H9 (cell line): ENCODE measurements at regions not wholly inside any gene's neighbourhood (a gene's known extent, or its start where the extent isn't known, plus 50 kb on each side); places are given as distances from the start of the nearest gene placed in this dataset.

Experiments
- DNase-seq: peaks from one replicate; pipeline ENCODE4 v3.0.0-alpha.2; 2017
- H2AFZ ChIP-seq: one replicate; pipeline ENCODE4 v1.6.1; 2013; ENCODE audit warnings: mild to moderate bottlenecking, low read length, control low read depth, moderate library complexity
- H2AK5ac ChIP-seq: 2 replicates; pipeline ENCODE4 v1.6.1; 2013; ENCODE audit warnings: low read length, control low read depth, mixed read lengths; ENCODE audit not compliant: insufficient read length
- H2BK120ac ChIP-seq: one replicate; pipeline ENCODE4 v1.6.1; 2013; ENCODE audit warnings: low read depth, mild to moderate bottlenecking, low read length, control low read depth, inconsistent platforms; ENCODE audit not compliant: poor library complexity, severe bottlenecking
- H2BK12ac ChIP-seq: 2 replicates; pipeline ENCODE4 v1.6.1; 2013; ENCODE audit warnings: low read length, control low read depth, mixed read lengths, low read depth; ENCODE audit not compliant: insufficient read length
- H2BK15ac ChIP-seq: 2 replicates; pipeline ENCODE4 v1.6.1; 2013; ENCODE audit warnings: low read depth, low read length, control low read depth
- H2BK20ac ChIP-seq: one replicate; pipeline ENCODE4 v1.6.1; 2013; ENCODE audit warnings: low read depth, mild to moderate bottlenecking, low read length, control low read depth, inconsistent platforms; ENCODE audit not compliant: poor library complexity, severe bottlenecking
- H2BK5ac ChIP-seq: 2 replicates; pipeline ENCODE4 v1.6.1; 2013; ENCODE audit warnings: low read length, control low read depth, mixed read lengths; ENCODE audit not compliant: insufficient read length
- H3K14ac ChIP-seq: 2 replicates; pipeline ENCODE4 v1.6.1; 2013; ENCODE audit warnings: low read length, control low read depth; ENCODE audit not compliant: insufficient read depth
- H3K18ac ChIP-seq: 2 replicates; pipeline ENCODE4 v1.6.1; 2013; ENCODE audit warnings: low read depth, mild to moderate bottlenecking, mixed read lengths, low read length, control low read depth; ENCODE audit not compliant: insufficient read length
- H3K23ac ChIP-seq: 2 replicates; pipeline ENCODE4 v1.6.1; 2013; ENCODE audit warnings: low read length, control low read depth, mixed read lengths, low read depth; ENCODE audit not compliant: insufficient read length
- H3K23me2 ChIP-seq: 2 replicates; pipeline ENCODE4 v1.6.1; 2013; ENCODE audit warnings: low read depth, mild to moderate bottlenecking, mixed read lengths, low read length, control low read depth; ENCODE audit not compliant: insufficient read length, poor library complexity, severe bottlenecking
- H3K27ac ChIP-seq: 2 replicates; pipeline ENCODE4 v1.5.1; 2013; ENCODE audit warnings: low read length, control low read depth, mixed read lengths, low read depth; ENCODE audit not compliant: insufficient read length
- H3K27me3 ChIP-seq: 2 replicates; pipeline ENCODE4 v1.6.1; 2013; ENCODE audit warnings: low read length, control low read depth, inconsistent platforms; ENCODE audit not compliant: insufficient read depth
- H3K4ac ChIP-seq: 2 replicates; pipeline ENCODE4 v1.6.1; 2013; ENCODE audit warnings: low read depth, mild to moderate bottlenecking, control low read depth, inconsistent platforms, low read length, moderate library complexity
- H3K4me1 ChIP-seq: 2 replicates; pipeline ENCODE4 v1.6.1; 2013; ENCODE audit warnings: low read length, control low read depth, inconsistent platforms; ENCODE audit not compliant: insufficient read depth
- H3K4me2 ChIP-seq: 2 replicates; pipeline ENCODE4 v1.6.1; 2013; ENCODE audit warnings: low read length, control low read depth, mixed read lengths; ENCODE audit not compliant: insufficient read length, insufficient read depth
- H3K56ac ChIP-seq: 2 replicates; pipeline ENCODE4 v1.6.1; 2013; ENCODE audit warnings: low read depth, mild to moderate bottlenecking, mixed read lengths, low read length, control low read depth; ENCODE audit not compliant: insufficient read length
- H3K79me1 ChIP-seq: 2 replicates; pipeline ENCODE4 v1.6.1; 2013; ENCODE audit warnings: low read depth, mild to moderate bottlenecking, moderate library complexity, low read length, control low read depth, inconsistent platforms; ENCODE audit not compliant: insufficient read depth, poor library complexity, severe bottlenecking
- H3K79me2 ChIP-seq: 2 replicates; pipeline ENCODE4 v1.6.1; 2013; ENCODE audit warnings: low read length, control low read depth, inconsistent platforms; ENCODE audit not compliant: insufficient read depth
- H3K9ac ChIP-seq: 2 replicates; pipeline ENCODE4 v1.6.1; 2013; ENCODE audit warnings: low read length, control low read depth, mixed read lengths; ENCODE audit not compliant: insufficient read length; ENCODE audit errors: extremely low read depth
- H3K9me3 ChIP-seq: one replicate; pipeline ENCODE4 v1.6.1; 2013; ENCODE audit warnings: low read depth, low read length, inconsistent platforms; ENCODE audit not compliant: control insufficient read depth
- H3T11ph ChIP-seq: one replicate; pipeline ENCODE4 v1.6.1; 2013; ENCODE audit warnings: mild to moderate bottlenecking, low read length, control low read depth, inconsistent platforms
- H4K20me1 ChIP-seq: one replicate; pipeline ENCODE4 v1.6.1; 2013; ENCODE audit not compliant: control insufficient read depth, insufficient read length, insufficient read depth
- H4K5ac ChIP-seq: 2 replicates; pipeline ENCODE4 v1.6.1; 2013; ENCODE audit warnings: low read depth, mild to moderate bottlenecking, mixed read lengths, low read length, control low read depth; ENCODE audit not compliant: insufficient read length
- H4K8ac ChIP-seq: replicated peaks from 2 replicates; pipeline ENCODE4 v1.6.1; 2013; ENCODE audit warnings: low read length, control low read depth, mixed read lengths, low read depth; ENCODE audit not compliant: insufficient read length
- H4K91ac ChIP-seq: 2 replicates; pipeline ENCODE4 v1.6.1; 2013; ENCODE audit warnings: low read depth, mild to moderate bottlenecking, moderate library complexity, mixed read lengths, low read length, control low read depth; ENCODE audit not compliant: insufficient read length
- H3K27ac Mint-ChIP-seq, 3 experiments: 2 replicates in 2 of 3; 3 replicates in 1 of 3; pipeline ENCODE4 v1.8.0; 2020 to 2021; ENCODE audit warnings: mixed read lengths in 3 of 3, mild to moderate bottlenecking in 1 of 3, moderate library complexity in 1 of 3
- H3K27me3 Mint-ChIP-seq: 2 replicates; pipeline ENCODE4 v1.8.0; 2021; ENCODE audit warnings: low read depth, mild to moderate bottlenecking, moderate library complexity, mixed read lengths
- H3K36me3 Mint-ChIP-seq, 3 experiments: 2 replicates in 2 of 3; 3 replicates in 1 of 3; pipeline ENCODE4 v1.8.0; 2020 to 2021; ENCODE audit warnings: low read depth in 3 of 3, mixed read lengths in 3 of 3; ENCODE audit not compliant: insufficient read depth in 1 of 3
- H3K4me1 Mint-ChIP-seq, 2 experiments: 2 replicates each; pipeline ENCODE4 v1.8.0; 2020; ENCODE audit warnings: mixed read lengths in 2 of 2
- H3K4me3 Mint-ChIP-seq, 2 experiments: 2 replicates in 1 of 2; 3 replicates in 1 of 2; pipeline ENCODE4 v1.8.0; 2020 to 2021; ENCODE audit warnings: mild to moderate bottlenecking in 2 of 2, mixed read lengths in 2 of 2, moderate library complexity in 1 of 2
- H3K9me3 Mint-ChIP-seq, 2 experiments: 2 replicates in 1 of 2; 3 replicates in 1 of 2; pipeline ENCODE4 v1.8.0; 2020; ENCODE audit warnings: mild to moderate bottlenecking in 2 of 2, mixed read lengths in 2 of 2, moderate library complexity in 1 of 2
- WGBS: extraction: QIAGEN DNeasy Blood & Tissue Kit; methylation state at CpG from one replicate; pipeline ENCODE4 v1.1.7; 2013; ENCODE audit warnings: missing lambda C conversion rate, low lambda C conversion rate, mixed read lengths; ENCODE audit not compliant: insufficient read length; ENCODE audit errors: extremely low coverage; 5-methylcytosine and 5-hydroxymethylcytosine counted together
- TF ChIP-seq, protein P1 (sequence below): fragments of 200-600 bp; sonication (generic); conservative IDR thresholded peaks from 3 replicates; pipeline ENCODE4 v1.8.0; 2021; ENCODE audit warnings: antibody characterized with exemption, mild to moderate bottlenecking

GRCh38 chr5:155091063-155091648, 77.6 kb downstream of the KIF4B start:
- no peak overlapping the region for H3K14ac ChIP-seq
- no peak overlapping the region for H2AK5ac ChIP-seq
- TF ChIP-seq, protein P1, sequence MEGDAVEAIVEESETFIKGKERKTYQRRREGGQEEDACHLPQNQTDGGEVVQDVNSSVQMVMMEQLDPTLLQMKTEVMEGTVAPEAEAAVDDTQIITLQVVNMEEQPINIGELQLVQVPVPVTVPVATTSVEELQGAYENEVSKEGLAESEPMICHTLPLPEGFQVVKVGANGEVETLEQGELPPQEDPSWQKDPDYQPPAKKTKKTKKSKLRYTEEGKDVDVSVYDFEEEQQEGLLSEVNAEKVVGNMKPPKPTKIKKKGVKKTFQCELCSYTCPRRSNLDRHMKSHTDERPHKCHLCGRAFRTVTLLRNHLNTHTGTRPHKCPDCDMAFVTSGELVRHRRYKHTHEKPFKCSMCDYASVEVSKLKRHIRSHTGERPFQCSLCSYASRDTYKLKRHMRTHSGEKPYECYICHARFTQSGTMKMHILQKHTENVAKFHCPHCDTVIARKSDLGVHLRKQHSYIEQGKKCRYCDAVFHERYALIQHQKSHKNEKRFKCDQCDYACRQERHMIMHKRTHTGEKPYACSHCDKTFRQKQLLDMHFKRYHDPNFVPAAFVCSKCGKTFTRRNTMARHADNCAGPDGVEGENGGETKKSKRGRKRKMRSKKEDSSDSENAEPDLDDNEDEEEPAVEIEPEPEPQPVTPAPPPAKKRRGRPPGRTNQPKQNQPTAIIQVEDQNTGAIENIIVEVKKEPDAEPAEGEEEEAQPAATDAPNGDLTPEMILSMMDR = no peak
- H3K27ac Mint-ChIP-seq = no peak overlapping the region
- H4K91ac ChIP-seq = no peak overlapping the region
- H3K27ac ChIP-seq = no peak overlapping the region
- H2BK12ac ChIP-seq = no peak overlapping the region
- H3K79me1 ChIP-seq = no peaks in the 10 kb centered on the region
- no peak overlapping the region for H3K4me3 Mint-ChIP-seq
- no peak for DNase-seq
- no peak overlapping the region for H3T11ph ChIP-seq
- no peaks in the 10 kb centered on the region for H3K4me1 Mint-ChIP-seq
- H2BK5ac ChIP-seq = no peak overlapping the region
- H3K9me3 ChIP-seq = no peaks in the 10 kb centered on the region
- H3K18ac ChIP-seq = no peak overlapping the region
- no peaks in the 10 kb centered on the region for H3K36me3 Mint-ChIP-seq
- H3K9ac ChIP-seq = no peak overlapping the region
- H4K20me1 ChIP-seq = no peaks in the 10 kb centered on the region
- WGBS = no CpG with 5 or more reads among the region's 2 CpGs
- H2BK15ac ChIP-seq = no peak overlapping the region
- H3K23ac ChIP-seq = no peak overlapping the region
- no peaks in the 10 kb centered on the region for H3K27me3 Mint-ChIP-seq
- no peak overlapping the region for H3K4me2 ChIP-seq
- no peaks in the 10 kb centered on the region for H3K23me2 ChIP-seq
- H3K79me2 ChIP-seq = no peaks in the 10 kb centered on the region
- no peak overlapping the region for H2BK120ac ChIP-seq
- no peak overlapping the region for H2BK20ac ChIP-seq
- no peak overlapping the region for H2AFZ ChIP-seq
- no peak overlapping the region for H3K4ac ChIP-seq
- H3K4me1 ChIP-seq = no peaks in the 10 kb centered on the region
- no peak overlapping the region for H4K8ac ChIP-seq
- no peak overlapping the region for H3K56ac ChIP-seq
- H3K9me3 Mint-ChIP-seq = no peaks in the 10 kb centered on the region; a peak in 1 of 5 replicates
- H4K5ac ChIP-seq = no peak overlapping the region
- no peaks in the 10 kb centered on the region for H3K27me3 ChIP-seq
